ENCODE measurements at regions not wholly inside any gene's neighbourhood (a gene's known extent, or its start where the extent isn't known, plus 50 kb on each side); places are given as distances from the start of the nearest gene placed in this dataset.

- no peak for TF ChIP-seq ZNF112 (tag by site-specific recombination; IDR thresholded peaks at IDR 0.05)
- TF ChIP-seq ZNF404 (tag by site-specific recombination; IDR thresholded peaks at IDR 0.05) = no peak
- no peak for TF ChIP-seq KLF10 (tag by site-specific recombination; IDR thresholded peaks at IDR 0.05)
- TF ChIP-seq REPIN1 (tag by site-specific recombination; IDR thresholded peaks at IDR 0.05; ENCODE audit: low read depth) = no peak
- TF ChIP-seq ZNF169 (tag by site-specific recombination; IDR thresholded peaks at IDR 0.05) = 0 out of 2 replicates have a peak, but pooled peaks have one; percentile 51
- TF ChIP-seq ZNF449 (tag by site-specific recombination; IDR thresholded peaks at IDR 0.05) = no peak
- TF ChIP-seq ZNF518A (tag by site-specific recombination; conservative IDR thresholded peaks at IDR 0.05; ENCODE audit: low read depth) = 0 out of 2 replicates have a peak, but pooled peaks have one; percentile 17
- TF ChIP-seq ZNF398 (tag by site-specific recombination; IDR thresholded peaks at IDR 0.05) = peak; percentile 37; the same call in 1 of the 2 replicates
These were observed 328.4 kb upstream of the DPH6 start (continued) for GRCh38 chr15:35874260-35874905.

- no peak overlapping the region for H3K27ac ChIP-seq (ENCODE audit: extremely low read depth, low read depth, low read length)
- no peak overlapping the region for H3K4me3 ChIP-seq (ENCODE audit: low read depth, low read length)
- ChIA-PET POLR2A (no interaction called here), CTCF (no interaction called here)
- TF ChIP-seq ZNF155 (tag by site-specific recombination; IDR thresholded peaks at IDR 0.05) (no peak), SP3 (tag by site-specific recombination; IDR thresholded peaks at IDR 0.05) (no peak), TRIM28 (IDR thresholded peaks at IDR 0.05; ENCODE audit: borderline replicate concordance, low read length) (no peak), ZIC2 (tag by site-specific recombination; IDR thresholded peaks at IDR 0.05) (no peak), ZNF112 (tag by site-specific recombination; IDR thresholded peaks at IDR 0.05) (no peak), HOXD13 (CRISPR knock-in tag; IDR thresholded peaks at IDR 0.05; ENCODE audit: borderline replicate concordance) (no peak), ZNF266 (tag by site-specific recombination; IDR thresholded peaks at IDR 0.05; ENCODE audit: low read depth) (no peak), AEBP2 (tag by site-specific recombination; IDR thresholded peaks at IDR 0.05; ENCODE audit: borderline replicate concordance) (no peak), ZNF692 (tag by site-specific recombination; IDR thresholded peaks at IDR 0.05) (no peak), GFI1B (tag by site-specific recombination; IDR thresholded peaks at IDR 0.05) (no peak)
- no peaks in the 10 kb centered on the region; the same call in 1 of the 2 replicates for H3K4me1 ChIP-seq (ENCODE audit: control insufficient read depth, insufficient read depth, low read length)
- no peaks in the 10 kb centered on the region for H3K9me3 ChIP-seq (ENCODE audit: control insufficient read depth, insufficient read depth, low read depth, low read length)
- no peaks in the 10 kb centered on the region for H3K36me3 ChIP-seq (ENCODE audit: control insufficient read depth in 2 of 2, insufficient read depth in 1 of 2, low read length in 2 of 2)
These were observed 330.8 kb upstream of the DPH6 start for GRCh38 chr15:35876762-35877161.

Measured in HEK293 (cell line).